ENCODE measurements at regions not wholly inside any gene's neighbourhood (a gene's known extent, or its start where the extent isn't known, plus 50 kb on each side); places are given as distances from the start of the nearest gene placed in this dataset.

DNA sequence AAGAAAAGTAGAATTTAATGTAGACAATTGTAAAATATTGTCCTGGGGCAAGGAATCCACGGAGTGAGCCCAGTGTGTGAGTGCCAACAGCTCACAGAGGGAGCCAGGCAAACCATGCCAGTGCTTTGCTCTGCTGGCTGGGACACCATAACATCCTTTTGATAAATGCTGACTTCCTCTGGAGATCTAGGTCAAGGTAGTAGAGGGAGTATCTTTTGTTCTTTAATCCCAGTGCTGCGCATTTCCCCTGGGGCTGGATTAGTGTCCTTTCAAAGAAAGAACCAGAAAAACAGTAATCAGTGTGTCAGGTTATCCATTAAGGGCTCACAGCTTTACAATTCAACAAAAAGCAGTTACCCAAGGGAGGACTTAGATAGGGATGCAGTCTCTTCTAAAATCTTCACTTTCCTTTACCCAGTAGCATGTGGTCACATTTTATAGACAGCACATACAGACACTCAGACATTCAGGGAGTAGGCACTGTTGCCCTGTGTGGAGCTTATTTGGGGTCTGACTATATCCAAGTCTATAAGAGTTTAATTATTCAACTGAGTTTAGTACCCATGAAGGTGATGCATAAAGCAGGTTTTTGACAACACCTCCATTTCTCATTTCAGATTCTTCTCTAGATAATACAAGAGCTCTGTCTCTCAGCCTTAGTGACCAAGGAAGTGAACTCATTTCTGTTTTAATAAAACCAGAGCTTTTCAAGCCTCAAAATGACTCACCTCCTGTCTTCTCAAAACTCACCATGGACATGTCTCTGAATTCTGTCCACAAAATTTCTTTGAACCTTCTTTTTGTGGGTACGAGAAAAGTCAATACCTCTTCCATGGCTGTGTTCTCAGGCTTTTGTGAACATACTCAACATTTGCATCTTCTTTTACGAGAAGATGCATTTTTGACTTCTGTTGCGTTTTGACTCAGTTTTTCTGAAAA is 215.3 kb downstream of the BRINP2 start:
- DNase-seq = no peak

GRCh38 chr1:177384461-177384860 is 213.7 kb downstream of the BRINP2 start:
- DNase-seq = no peak

DNA sequence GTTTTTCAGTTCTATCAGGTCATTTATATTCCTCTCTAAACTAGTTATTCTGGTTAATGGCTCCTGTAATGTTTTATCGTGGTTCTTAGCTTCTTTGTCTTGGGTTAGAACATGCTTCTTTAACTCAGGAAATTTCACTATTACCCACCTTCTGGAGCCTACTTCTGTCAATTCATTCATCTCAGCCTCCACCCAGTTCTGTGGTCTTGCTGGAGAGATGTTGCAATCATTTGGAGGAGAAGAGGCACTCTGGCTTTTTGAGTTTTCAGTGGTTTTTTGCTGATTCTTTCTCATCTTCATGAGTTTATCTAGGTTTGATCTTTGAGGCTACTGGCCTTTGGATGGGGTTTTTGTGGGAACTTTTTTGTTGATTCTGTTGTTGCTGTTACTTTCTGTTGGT is 213.0 kb downstream of the BRINP2 start:
- DNase-seq = no peak

- DNase-seq = no peak
These were observed 207.1 kb downstream of the BRINP2 start for GRCh38 chr1:177377866-177378265.

DNA sequence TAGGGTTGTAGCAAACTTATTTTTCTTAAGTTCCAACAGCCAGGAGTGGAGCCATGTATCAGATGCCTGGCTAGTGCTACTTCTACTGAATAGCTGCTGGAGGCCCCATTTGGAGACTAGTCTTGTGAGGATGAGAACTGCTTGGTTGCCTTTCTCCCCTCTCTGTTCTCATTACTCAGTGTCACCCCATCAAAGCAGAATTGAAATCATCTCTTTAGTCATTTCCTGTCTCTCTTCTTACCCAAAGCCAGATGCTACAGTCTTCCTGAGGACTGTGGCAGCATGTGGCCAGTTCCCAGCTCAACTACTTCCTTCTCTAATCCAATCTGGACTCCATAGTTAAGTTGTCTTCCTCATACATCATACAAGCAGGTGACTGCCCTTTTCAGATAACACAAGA is 197.5 kb downstream of the BRINP2 start:
- DNase-seq = no peak

- DNase-seq = no peak
These were observed 195.3 kb downstream of the BRINP2 start for GRCh38 chr1:177366091-177366490.

- no peak for DNase-seq
These were observed 190.0 kb downstream of the BRINP2 start for GRCh38 chr1:177360791-177361190.

- DNase-seq = no peak
These were observed 186.1 kb downstream of the BRINP2 start for GRCh38 chr1:177356674-177357435.

- no peak for DNase-seq
These were observed 184.8 kb downstream of the BRINP2 start for GRCh38 chr1:177355575-177355974.

- no peak for DNase-seq
These were observed 183.5 kb downstream of the BRINP2 start for GRCh38 chr1:177354247-177354646.

DNA sequence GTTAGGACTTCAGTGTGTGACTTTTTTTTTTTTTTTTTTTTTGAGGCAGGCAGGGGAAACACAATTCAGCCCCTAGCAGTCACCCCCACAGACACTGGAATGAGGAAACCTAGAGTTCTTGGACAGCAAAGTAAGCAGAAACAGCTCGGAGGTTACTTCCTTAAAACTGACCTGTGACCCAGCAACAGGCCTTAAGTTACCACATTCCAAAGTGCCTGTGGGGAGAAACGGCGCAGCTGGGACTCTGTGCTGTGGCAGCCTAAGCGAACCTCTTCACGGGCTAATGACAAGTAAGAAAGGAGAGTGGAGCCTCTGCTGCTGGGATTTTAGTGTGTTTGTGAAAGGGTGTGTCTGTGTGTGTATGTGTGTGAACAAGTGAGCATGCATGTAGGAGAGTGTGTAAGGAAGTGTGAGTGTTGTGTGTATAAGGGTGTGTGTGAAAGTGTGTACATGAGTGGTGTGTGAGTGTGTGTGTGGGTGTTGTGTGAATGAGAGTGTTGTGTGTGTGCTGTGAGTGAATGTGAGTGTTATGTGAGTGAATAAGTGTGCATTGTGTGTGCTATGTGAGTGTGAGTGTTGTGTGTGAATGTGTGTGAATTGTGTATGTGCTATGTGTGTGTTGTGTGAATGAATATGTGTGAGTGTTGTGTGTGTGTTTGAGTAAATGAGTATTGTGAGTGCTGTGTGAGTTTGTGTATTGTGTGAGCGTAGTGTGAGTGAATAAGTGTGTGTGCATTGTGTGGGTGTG is 180.8 kb downstream of the BRINP2 start:
- DNase-seq = no peak

DNA sequence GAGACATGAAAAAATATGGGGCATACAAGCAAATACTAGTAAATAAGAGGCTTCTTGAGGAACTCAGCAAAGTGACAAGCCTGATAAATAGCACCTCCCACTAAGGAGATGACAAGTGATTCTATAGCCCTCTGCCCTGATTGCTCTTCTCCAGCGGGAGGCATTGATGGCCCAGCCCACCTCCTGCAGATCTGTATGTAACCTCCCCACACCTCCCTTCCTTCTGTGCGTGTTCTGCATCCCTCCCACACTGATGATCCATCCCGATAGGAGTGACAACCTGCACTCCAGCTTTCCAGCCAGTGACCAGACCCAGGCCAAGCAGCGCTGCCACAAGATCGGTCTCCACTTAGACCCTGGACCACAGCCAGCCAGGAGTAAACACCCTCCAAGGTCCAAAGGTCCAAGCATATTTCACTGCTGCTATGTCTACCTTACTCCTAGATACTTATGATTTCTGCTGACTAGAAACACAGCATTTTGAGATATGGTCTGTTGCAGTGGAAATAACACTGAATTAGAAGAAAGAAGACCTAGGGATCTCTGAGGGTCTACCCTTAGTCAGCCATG is 176.1 kb downstream of the BRINP2 start:
- no peak for DNase-seq

DNA sequence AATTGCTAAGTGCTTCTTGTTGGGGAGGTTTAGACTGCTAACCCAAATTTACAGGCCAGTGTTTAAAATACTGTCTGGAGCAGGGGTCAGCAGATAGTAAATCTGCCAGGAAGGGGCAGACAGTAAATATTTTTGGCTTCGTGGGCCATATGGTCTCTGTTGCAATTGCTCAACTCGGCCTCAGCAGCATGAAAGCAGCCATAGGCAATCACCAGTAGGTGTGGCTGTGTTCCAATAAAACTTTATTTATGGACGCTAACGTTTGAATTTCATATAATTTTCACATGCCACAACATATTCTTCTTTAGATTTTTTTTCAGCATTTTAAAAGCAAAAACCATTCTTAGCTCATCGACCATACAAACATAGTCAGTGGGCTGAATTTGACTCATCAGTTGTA is 172.7 kb downstream of the BRINP2 start:
- DNase-seq = no peak

- no peak for DNase-seq
These were observed 171.0 kb downstream of the BRINP2 start for GRCh38 chr1:177341773-177342172.

GRCh38 chr1:177340601-177341067 is 169.9 kb downstream of the BRINP2 start:
- DNase-seq = no peak

DNA sequence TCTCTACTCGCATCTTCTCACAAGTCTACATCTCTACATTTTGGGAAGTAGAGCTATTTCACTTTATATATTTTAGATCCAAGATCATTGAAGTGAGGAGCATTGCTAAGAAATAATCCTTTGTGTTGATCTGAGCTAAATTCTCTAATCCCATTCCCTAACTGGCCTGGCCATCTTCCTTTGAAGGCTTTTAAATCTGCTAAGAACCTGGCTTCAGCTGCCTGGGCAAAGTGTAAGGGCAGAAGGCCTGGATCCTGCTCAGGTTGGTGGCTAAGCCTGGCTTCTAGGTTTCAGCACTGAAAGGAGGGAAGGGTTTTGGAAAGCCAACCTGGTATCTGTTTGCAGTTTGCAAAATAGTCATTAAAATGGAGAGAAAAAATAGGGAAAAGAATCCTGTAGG is 167.6 kb downstream of the BRINP2 start:
- no peak for DNase-seq

- no peak for DNase-seq
These were observed 164.1 kb downstream of the BRINP2 start for GRCh38 chr1:177334903-177335302.

- DNase-seq = no peak
These were observed 163.3 kb downstream of the BRINP2 start for GRCh38 chr1:177333936-177334595.

Measured in NCI-H1436 treated with DMSO at 0.1 percent for 48 hours (cell line).